ENCODE measurements at regions not wholly inside any gene's neighbourhood (a gene's known extent, or its start where the extent isn't known, plus 50 kb on each side); places are given as distances from the start of the nearest gene placed in this dataset.

DNA sequence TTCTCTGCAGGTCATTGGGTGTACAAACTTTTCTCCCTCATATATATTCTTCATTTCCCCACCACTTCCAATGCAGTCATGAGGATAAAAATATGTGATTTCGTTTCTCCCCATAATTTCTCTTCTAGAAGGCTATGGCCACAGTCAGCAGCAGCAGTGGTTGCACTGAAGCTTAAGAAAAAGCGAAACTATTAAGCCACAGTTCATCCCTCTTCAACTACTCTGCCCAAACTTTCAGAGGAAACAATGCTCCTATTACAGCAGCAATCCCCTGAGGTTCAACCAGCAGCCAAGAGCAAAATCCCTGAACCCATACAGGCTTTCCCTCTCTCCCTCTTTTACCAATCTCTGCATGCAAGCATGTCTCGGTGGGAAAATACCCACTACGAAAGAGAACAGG, 298.6 kb downstream of the DHX15 start:
- H3K9me3 ChIP-seq (ENCODE audit: low read length) = no peaks in the 10 kb centered on the region
- H3K4me2 ChIP-seq (ENCODE audit: low read length) = no peak overlapping the region
- H3K27ac ChIP-seq (ENCODE audit: low read depth, low read length, poor library complexity, severe bottlenecking) = no peak overlapping the region
- ChIA-PET CTCF (ENCODE audit: unreplicated experiment) (no interaction called here), POLR2A (no interaction called here)
- intact Hi-C loops (cut with micrococcal nuclease; ENCODE audit: unreplicated experiment) = no loop called here
- no peak for DNase-seq (ENCODE audit: low spot score)
- no peaks in the 10 kb centered on the region for H3K79me2 ChIP-seq (ENCODE audit: insufficient read depth, low read depth, low read length)
- H2AFZ ChIP-seq (ENCODE audit: low read length) = no peak overlapping the region
- H3K4me3 ChIP-seq (ENCODE audit: low read depth, low read length, poor library complexity, severe bottlenecking) = no peak overlapping the region
- H3K36me3 ChIP-seq (ENCODE audit: insufficient read depth, low read length) = no peaks in the 10 kb centered on the region
- H3K4me1 ChIP-seq (ENCODE audit: insufficient read depth, low read length, poor library complexity, severe bottlenecking) = no peaks in the 10 kb centered on the region
- H3K9me2 ChIP-seq (ENCODE audit: insufficient read depth, low read length) = no peaks in the 10 kb centered on the region
- no peaks in the 10 kb centered on the region for H4K20me1 ChIP-seq (ENCODE audit: insufficient read depth, low read length)
- BruUV-seq (replicated peaks) = no TSS peak
- TF ChIP-seq, protein P1, sequence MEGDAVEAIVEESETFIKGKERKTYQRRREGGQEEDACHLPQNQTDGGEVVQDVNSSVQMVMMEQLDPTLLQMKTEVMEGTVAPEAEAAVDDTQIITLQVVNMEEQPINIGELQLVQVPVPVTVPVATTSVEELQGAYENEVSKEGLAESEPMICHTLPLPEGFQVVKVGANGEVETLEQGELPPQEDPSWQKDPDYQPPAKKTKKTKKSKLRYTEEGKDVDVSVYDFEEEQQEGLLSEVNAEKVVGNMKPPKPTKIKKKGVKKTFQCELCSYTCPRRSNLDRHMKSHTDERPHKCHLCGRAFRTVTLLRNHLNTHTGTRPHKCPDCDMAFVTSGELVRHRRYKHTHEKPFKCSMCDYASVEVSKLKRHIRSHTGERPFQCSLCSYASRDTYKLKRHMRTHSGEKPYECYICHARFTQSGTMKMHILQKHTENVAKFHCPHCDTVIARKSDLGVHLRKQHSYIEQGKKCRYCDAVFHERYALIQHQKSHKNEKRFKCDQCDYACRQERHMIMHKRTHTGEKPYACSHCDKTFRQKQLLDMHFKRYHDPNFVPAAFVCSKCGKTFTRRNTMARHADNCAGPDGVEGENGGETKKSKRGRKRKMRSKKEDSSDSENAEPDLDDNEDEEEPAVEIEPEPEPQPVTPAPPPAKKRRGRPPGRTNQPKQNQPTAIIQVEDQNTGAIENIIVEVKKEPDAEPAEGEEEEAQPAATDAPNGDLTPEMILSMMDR (conservative IDR thresholded peaks at IDR 0.05; ENCODE audit: low read length) = no peak
- TF ChIP-seq EZH2phosphoT487 (IDR thresholded peaks at IDR 0.05; ENCODE audit: borderline replicate concordance, low read depth, low read length) = no peak

DNA sequence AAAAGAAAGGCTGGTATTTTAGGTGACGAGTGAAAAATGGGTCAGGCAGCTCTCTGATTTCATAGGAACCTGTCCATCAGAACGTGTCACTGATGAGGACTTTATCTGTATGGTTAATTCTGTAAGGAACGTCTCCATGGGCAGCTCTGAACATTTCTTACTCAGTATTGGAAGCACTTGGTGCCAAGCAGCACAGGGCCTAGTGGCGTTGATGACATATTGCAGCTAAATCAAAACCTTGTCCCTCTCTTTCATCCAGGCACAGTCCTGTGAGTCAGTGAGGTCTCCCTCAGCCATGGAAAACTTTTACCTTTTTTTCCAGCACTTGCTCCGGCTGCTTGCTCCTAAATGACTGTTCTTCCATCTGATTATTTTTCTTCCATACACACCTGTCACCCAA, 301.9 kb downstream of the DHX15 start:
- Histone ChIP-seq H3K79me2 (ENCODE audit: insufficient read depth, low read depth, low read length) (no peaks in the 10 kb centered on the region), H2AFZ (ENCODE audit: low read length) (no peak overlapping the region), H3K27ac (ENCODE audit: low read depth, low read length, poor library complexity, severe bottlenecking) (no peak overlapping the region), H3K9me3 (ENCODE audit: low read length) (no peaks in the 10 kb centered on the region), H3K9me2 (ENCODE audit: insufficient read depth, low read length) (no peaks in the 10 kb centered on the region), H3K4me2 (ENCODE audit: low read length) (no peak overlapping the region), H3K36me3 (ENCODE audit: insufficient read depth, low read length) (no peaks in the 10 kb centered on the region), H3K4me3 (ENCODE audit: low read depth, low read length, poor library complexity, severe bottlenecking) (no peak overlapping the region), H3K4me1 (ENCODE audit: insufficient read depth, low read length, poor library complexity, severe bottlenecking) (no peaks in the 10 kb centered on the region), H4K20me1 (ENCODE audit: insufficient read depth, low read length) (no peaks in the 10 kb centered on the region)
- intact Hi-C loops (cut with micrococcal nuclease; ENCODE audit: unreplicated experiment) = no loop called here
- no peak for TF ChIP-seq EZH2phosphoT487 (IDR thresholded peaks at IDR 0.05; ENCODE audit: borderline replicate concordance, low read depth, low read length)
- TF ChIP-seq, protein P1 (conservative IDR thresholded peaks at IDR 0.05; ENCODE audit: low read length) = no peak
- BruUV-seq (replicated peaks) = no TSS peak
- DNase-seq (ENCODE audit: low spot score) = no peak
- ChIA-PET POLR2A (interaction anchor here (0.5 to 0.7 kb wide), 2 partner anchors 30 to 88 kb away, joined by 4 to 5 read pairs; no protein-coding TSS in a partner anchor), CTCF (ENCODE audit: unreplicated experiment) (no interaction called here)

DNA sequence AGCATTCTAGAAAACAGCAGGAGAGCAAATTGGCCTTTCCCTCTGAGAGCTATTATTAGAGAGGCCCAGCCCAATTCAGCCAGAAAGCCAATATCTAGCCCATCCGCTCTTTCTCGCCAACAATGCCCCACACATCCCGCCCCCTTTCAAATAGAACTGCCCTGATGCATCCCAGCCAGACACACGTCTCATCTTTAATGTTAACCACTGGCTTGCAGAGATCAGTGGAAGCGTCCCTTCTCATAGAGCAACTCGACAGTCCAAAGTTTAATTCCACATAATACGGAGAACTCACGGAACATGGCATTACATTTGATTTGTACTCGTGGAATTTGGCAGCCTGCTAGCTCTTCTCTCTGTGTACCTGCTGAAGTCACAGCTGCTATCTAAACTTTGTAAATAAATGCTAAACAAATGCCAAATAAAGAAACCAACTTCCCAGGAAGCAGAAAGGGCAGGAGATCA, 304.4 kb downstream of the DHX15 start:
- H3K9me3 ChIP-seq (ENCODE audit: low read length) = no peaks in the 10 kb centered on the region
- no peaks in the 10 kb centered on the region for H3K9me2 ChIP-seq (ENCODE audit: insufficient read depth, low read length)
- H2AFZ ChIP-seq (ENCODE audit: low read length) = no peak overlapping the region
- POLR2A ChIA-PET = interaction anchor here (0.5 kb wide), 1 partner anchor 294 kb away, joined by 7 read pairs; no protein-coding TSS in a partner anchor
- DNase-seq (ENCODE audit: low spot score) = no peak
- intact Hi-C loops (cut with micrococcal nuclease; ENCODE audit: unreplicated experiment) = no loop called here
- CTCF ChIA-PET (ENCODE audit: unreplicated experiment) = no interaction called here
- no TSS peak for BruUV-seq (replicated peaks)
- TF ChIP-seq, protein P1 (conservative IDR thresholded peaks at IDR 0.05; ENCODE audit: low read length) = no peak
- no peak for TF ChIP-seq EZH2phosphoT487 (IDR thresholded peaks at IDR 0.05; ENCODE audit: borderline replicate concordance, low read depth, low read length)
- no peaks in the 10 kb centered on the region for H3K36me3 ChIP-seq (ENCODE audit: insufficient read depth, low read length)
- H3K27ac ChIP-seq (ENCODE audit: low read depth, low read length, poor library complexity, severe bottlenecking) = no peak overlapping the region
- H4K20me1 ChIP-seq (ENCODE audit: insufficient read depth, low read length) = no peaks in the 10 kb centered on the region
- no peak overlapping the region for H3K4me3 ChIP-seq (ENCODE audit: low read depth, low read length, poor library complexity, severe bottlenecking)
- H3K4me1 ChIP-seq (ENCODE audit: insufficient read depth, low read length, poor library complexity, severe bottlenecking) = no peaks in the 10 kb centered on the region
- H3K4me2 ChIP-seq (ENCODE audit: low read length) = no peak overlapping the region
- H3K79me2 ChIP-seq (ENCODE audit: insufficient read depth, low read depth, low read length) = no peaks in the 10 kb centered on the region
